HG03103 (cell line): ENCODE measurements at regions not wholly inside any gene's neighbourhood (a gene's known extent, or its start where the extent isn't known, plus 50 kb on each side); places are given as distances from the start of the nearest gene placed in this dataset.
"Not testable (repeated sequence)": the region's sequence is repeated elsewhere in the genome, so short reads cannot be mapped to it uniquely, and the experiment has no call there.

Source experiments
- ATAC-seq: cut with Tn5 transposase; IDR thresholded peaks from one replicate; pipeline ENCODE4 v1.9.1; 2021; ENCODE audit warnings: low read depth; ENCODE audit not compliant: unreplicated experiment

GRCh38 chr13:108082481-108082880 lies 132.9 kb downstream of the LIG4 start:
- ATAC-seq: no peak

GRCh38 chr13:108077284-108077683 lies 138.1 kb downstream of the LIG4 start:
- ATAC-seq: no peak

- not testable (repeated sequence) for ATAC-seq
These were observed 140.9 kb downstream of the LIG4 start for GRCh38 chr13:108074429-108074828.

- no peak for ATAC-seq
These were observed 144.4 kb downstream of the LIG4 start for GRCh38 chr13:108070925-108071324.

- no peak for ATAC-seq
These were observed 144.8 kb downstream of the LIG4 start for GRCh38 chr13:108070491-108070890.

- ATAC-seq: no peak
These were observed 145.7 kb downstream of the LIG4 start for GRCh38 chr13:108069521-108070210.

- ATAC-seq: not testable (repeated sequence)
These were observed 151.0 kb downstream of the LIG4 start for GRCh38 chr13:108064372-108064771.

- no peak for ATAC-seq
These were observed 155.2 kb downstream of the LIG4 start for GRCh38 chr13:108060111-108060510.

- ATAC-seq: no peak
These were observed 159.1 kb downstream of the LIG4 start for GRCh38 chr13:108056278-108056677.

- ATAC-seq: no peak
These were observed 166.1 kb downstream of the LIG4 start for GRCh38 chr13:108049211-108049610.

GRCh38 chr13:108044954-108045353 lies 170.4 kb downstream of the LIG4 start:
- ATAC-seq: no peak

- ATAC-seq: not testable (repeated sequence)
These were observed 172.5 kb downstream of the LIG4 start for GRCh38 chr13:108042866-108043265.

- no peak for ATAC-seq
These were observed 178.0 kb downstream of the LIG4 start for GRCh38 chr13:108037348-108037747.

- no peak for ATAC-seq
These were observed 178.9 kb downstream of the LIG4 start for GRCh38 chr13:108036411-108036932.

GRCh38 chr13:108034909-108035410 lies 180.4 kb downstream of the LIG4 start:
- no peak for ATAC-seq

- ATAC-seq: no peak
These were observed 181.3 kb downstream of the LIG4 start for GRCh38 chr13:108033800-108034707.

GRCh38 chr13:108031865-108032264 lies 183.5 kb downstream of the LIG4 start:
- no peak for ATAC-seq

GRCh38 chr13:108030769-108031168 lies 184.6 kb downstream of the LIG4 start:
- no peak for ATAC-seq

- no peak for ATAC-seq
These were observed 188.5 kb downstream of the LIG4 start for GRCh38 chr13:108026680-108027410.

GRCh38 chr13:108020027-108020426 lies 195.3 kb downstream of the LIG4 start:
- no peak for ATAC-seq
